GDM1 (cell line): ENCODE measurements at regions not wholly inside any gene's neighbourhood (a gene's known extent, or its start where the extent isn't known, plus 50 kb on each side); places are given as distances from the start of the nearest gene placed in this dataset.

Source experiments
- DNase-seq: peaks from one replicate; lab custom pipeline; 2025; lab: John Stamatoyannopoulos, UW

DNA sequence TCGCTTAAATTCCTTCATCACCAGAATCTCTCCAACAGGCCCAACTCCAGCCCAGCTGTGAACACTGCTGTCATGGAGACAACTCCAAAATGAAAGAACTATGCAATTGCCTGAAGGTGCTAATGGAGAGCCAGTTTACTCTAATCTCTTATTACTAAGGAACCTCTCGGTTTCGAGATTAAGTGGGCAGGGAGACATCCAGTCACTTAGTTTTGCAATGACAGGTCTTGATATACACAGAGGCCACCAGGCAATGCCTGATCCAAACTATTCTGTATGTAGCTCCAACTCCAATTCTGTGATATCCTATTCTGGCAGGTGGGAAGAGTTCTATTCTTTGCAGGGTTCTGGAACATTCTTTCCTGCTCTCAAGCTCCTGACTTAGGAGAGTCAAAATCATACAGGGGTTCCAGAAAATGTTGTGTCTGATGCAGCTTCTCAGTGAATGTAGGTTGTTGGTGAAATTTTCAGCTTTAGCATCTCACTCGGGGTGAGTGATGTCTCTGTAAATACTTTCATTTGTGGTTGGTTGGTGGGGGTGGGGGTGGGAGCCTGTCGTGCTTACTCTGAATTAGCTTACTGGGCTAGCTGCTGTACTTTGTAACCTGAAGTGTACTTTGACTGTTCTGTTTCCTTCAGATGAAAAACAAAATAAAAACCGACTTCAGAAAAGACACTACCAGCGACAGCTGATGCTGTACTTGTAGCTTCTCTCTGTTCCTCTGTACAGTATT, 170.9 kb downstream of the PALM2AKAP2 start:
- DNase-seq: no peak

DNA sequence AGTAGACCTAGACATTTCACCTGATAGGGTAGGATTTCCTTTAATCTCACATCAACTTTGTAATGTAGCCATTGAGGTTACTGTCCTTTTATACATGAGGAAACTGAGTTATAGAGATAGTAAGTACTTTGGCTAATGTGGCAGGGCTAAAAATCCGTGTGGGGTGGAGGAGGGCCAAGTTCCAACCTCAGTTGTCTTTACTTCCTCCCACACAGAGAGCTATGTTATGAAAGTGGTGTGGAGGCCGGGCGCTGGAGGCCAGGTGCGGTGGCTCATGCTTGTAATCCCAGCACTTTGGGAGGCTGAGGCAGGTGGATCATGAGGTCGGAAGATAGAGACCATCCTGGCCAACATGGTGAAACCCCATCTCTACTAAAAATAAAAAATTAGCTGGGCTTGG, 173.3 kb downstream of the PALM2AKAP2 start:
- DNase-seq: no peak

GRCh38 chr9:109953813-109954497, 174.0 kb downstream of the PALM2AKAP2 start:
- no peak for DNase-seq

GRCh38 chr9:109956717-109957440, 176.9 kb downstream of the PALM2AKAP2 start:
- no peak for DNase-seq

GRCh38 chr9:109959679-109960078, 179.7 kb downstream of the PALM2AKAP2 start:
- DNase-seq: no peak

- no peak for DNase-seq
These were observed 181.6 kb downstream of the PALM2AKAP2 start for GRCh38 chr9:109961626-109962025.

DNA sequence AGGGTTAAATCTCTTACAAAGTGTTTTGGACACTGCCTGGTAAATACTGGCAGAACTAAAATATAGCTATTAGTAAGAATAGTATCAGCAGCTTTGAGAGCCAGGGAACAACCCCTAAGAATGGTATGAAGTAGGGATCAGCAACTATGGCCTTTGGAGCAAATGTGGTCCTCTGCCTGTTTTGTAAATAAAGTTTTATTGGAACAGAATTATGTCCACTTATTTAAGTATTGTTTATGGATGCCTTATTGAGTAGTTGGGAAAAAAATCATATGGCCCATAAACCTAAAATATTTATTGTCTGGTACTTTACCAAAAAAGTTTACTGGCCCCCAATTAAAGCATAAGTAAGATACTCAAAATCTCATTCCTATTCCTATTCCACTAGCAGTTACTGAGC, 182.2 kb downstream of the PALM2AKAP2 start:
- DNase-seq: no peak

DNA sequence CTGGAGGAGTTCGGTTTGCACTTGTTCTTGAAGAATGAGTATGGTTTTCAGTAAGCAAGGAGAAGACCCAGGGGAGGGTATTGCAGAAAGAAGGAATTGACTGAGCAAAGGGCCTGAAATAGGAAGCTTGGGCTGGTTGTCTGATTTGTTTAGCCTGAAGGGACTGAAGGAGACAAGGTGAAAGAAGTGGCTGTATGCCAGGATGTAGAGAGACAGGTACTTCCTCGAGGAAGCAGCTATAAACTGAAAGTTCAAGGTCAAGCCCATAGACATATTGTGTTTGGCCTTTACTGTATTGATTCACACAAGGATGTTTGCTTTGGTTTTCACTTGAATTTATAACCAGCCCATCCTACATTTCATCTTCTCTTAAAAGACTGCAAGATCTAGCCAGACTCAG, 183.1 kb downstream of the PALM2AKAP2 start:
- no peak for DNase-seq

DNA sequence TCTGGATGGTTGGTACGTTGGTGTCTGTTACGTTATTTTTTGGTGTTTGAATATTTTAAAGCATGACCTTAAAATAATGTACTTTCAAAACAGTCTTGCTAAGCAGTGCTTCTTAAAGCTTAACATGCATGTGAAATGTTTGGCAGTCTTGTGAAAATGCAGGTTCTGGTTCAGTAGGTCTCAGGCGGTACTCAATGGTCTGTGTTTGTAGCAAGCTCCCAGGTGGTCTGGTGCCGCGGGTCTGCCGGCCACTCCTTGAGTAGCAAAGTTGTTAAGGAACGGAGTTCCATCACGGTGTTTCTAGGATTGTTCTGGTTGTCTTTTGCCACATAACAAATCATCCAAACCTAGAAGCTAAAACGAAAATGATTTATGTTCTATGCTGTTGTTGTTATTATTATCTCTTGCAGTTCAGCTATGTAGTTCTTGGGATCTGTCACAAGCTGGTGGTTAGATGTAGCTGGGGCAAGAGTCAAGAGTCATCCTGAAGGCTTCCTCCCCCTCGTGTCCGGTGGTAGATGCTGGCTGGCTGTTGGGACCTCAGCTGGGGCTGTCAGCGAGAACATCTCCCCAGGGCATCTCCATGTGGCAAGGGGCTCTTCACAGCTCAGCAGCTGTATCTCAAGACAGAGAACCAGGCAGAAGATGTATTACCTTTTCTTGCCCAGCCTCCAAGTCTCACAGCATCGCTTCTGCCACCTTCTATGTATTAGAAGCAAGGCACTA, 186.8 kb downstream of the PALM2AKAP2 start:
- no peak for DNase-seq

- DNase-seq: no peak
These were observed 187.9 kb downstream of the PALM2AKAP2 start for GRCh38 chr9:109967651-109968642.

DNA sequence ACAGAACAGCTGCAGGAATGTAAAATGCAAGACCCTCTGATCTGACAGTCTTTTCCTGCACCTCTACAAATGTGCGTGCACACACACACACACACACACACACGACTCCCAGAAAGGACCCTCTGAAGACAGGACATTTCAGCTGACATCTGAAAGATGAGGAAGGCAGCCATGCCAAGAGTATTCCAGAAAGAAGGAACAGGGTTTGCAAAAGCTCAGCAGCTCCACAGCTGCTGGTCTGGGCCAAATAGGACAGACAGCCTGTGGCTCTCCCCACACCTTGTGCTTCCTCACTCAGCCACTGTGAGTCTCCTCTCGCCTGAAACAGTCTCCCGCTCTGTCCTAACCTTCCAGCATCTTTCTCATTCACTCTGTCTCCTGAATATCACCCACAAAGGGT, 189.0 kb downstream of the PALM2AKAP2 start:
- no peak for DNase-seq

GRCh38 chr9:109969573-109970237, 189.7 kb downstream of the PALM2AKAP2 start:
- no peak for DNase-seq

GRCh38 chr9:109971226-109971625, 191.2 kb downstream of the PALM2AKAP2 start:
- DNase-seq: no peak

GRCh38 chr9:109972026-109972882, 192.3 kb downstream of the PALM2AKAP2 start:
- DNase-seq: no peak

GRCh38 chr9:109973336-109973735, 193.3 kb downstream of the PALM2AKAP2 start:
- no peak for DNase-seq

GRCh38 chr9:109974143-109974917, 194.3 kb downstream of the PALM2AKAP2 start:
- DNase-seq: no peak

- DNase-seq: no peak
These were observed 194.9 kb downstream of the PALM2AKAP2 start for GRCh38 chr9:109974918-109975276.

DNA sequence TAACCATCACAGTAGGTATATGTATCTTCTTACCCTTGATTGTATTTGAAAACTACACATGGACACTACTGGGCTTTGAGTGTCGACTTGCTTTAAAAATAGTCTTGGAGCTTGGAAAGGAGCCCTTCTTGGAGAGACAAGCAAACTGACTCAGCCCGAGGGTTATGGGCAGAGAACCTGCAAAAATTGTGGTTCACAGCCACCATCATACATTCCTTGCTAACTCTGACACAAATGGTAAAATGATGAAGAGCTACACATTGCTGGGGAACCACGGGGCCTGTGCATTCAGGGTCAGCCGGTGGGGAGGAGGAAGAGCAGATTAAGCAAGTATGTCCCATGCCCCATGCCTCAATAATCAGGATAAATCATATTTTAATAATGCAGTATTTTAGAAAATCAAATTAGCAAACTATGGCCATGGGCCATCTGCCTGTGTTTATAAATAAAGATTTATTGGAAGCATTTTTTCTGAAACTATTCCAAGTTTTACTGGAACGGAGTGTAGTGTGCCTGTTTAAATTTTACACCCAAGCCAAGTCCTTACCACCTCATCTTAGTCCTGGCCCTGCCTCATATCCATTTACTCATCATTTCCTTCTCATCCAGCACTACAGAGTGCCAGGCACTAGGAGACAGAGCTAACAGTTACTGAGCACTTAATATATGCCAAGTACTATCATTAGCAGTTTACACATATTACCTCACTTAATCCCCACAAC, 195.7 kb downstream of the PALM2AKAP2 start:
- no peak for DNase-seq
